Hepatocyte (in vitro differentiated cells): ENCODE measurements at regions not wholly inside any gene's neighbourhood (a gene's known extent, or its start where the extent isn't known, plus 50 kb on each side); places are given as distances from the start of the nearest gene placed in this dataset.

Source experiments
- DNase-seq: peaks from one replicate; pipeline ENCODE4 v3.0.0-alpha.2; 2016; ENCODE audit warnings: low spot score
- H2AFZ ChIP-seq: fragments of 200-600 bp; sonication (generic); 2 replicates; pipeline ENCODE4 v1.6.0; 2016; ENCODE audit warnings: antibody characterized with exemption, mild to moderate bottlenecking
- H3K27ac ChIP-seq: fragments of 200-600 bp; sonication (generic); 2 replicates; pipeline ENCODE4 v1.5.1; 2016; ENCODE audit warnings: mild to moderate bottlenecking
- H3K27me3 ChIP-seq: fragments of 200-600 bp; sonication (generic); 2 replicates; pipeline ENCODE4 v1.6.1; 2016
- H3K36me3 ChIP-seq: fragments of 200-600 bp; sonication (generic); replicated peaks from 2 replicates; pipeline ENCODE4 v1.5.1; 2016; ENCODE audit warnings: low read depth; ENCODE audit not compliant: insufficient read depth
- H3K4me1 ChIP-seq: fragments of 200-600 bp; sonication (generic); 2 replicates; pipeline ENCODE4 v1.5.1; 2016; ENCODE audit warnings: mild to moderate bottlenecking, moderate library complexity; ENCODE audit not compliant: insufficient read depth
- H3K4me2 ChIP-seq: fragments of 200-600 bp; sonication (generic); 2 replicates; pipeline ENCODE4 v1.6.0; 2016
- H3K4me3 ChIP-seq: fragments of 200-600 bp; sonication (generic); 2 replicates; pipeline ENCODE4 v1.5.1; 2016; ENCODE audit warnings: mild to moderate bottlenecking
- H3K79me2 ChIP-seq: fragments of 200-600 bp; sonication (generic); 2 replicates; pipeline ENCODE4 v1.6.0; 2017; ENCODE audit warnings: mild to moderate bottlenecking
- H3K9me2 ChIP-seq: fragments of 200-600 bp; sonication (generic); replicated peaks from 2 replicates; pipeline ENCODE4 v1.6.0; 2017; ENCODE audit warnings: mild to moderate bottlenecking; ENCODE audit not compliant: insufficient read depth
- H3K9me3 ChIP-seq: fragments of 200-600 bp; sonication (generic); 2 replicates; pipeline ENCODE4 v1.5.1; 2016; ENCODE audit warnings: low read depth, mild to moderate bottlenecking
- H4K20me1 ChIP-seq: fragments of 200-600 bp; sonication (generic); 2 replicates; pipeline ENCODE4 v1.6.0; 2016; ENCODE audit warnings: mild to moderate bottlenecking; ENCODE audit not compliant: insufficient read depth, poor library complexity, severe bottlenecking
- EZH2 ChIP-seq: fragments of 200-600 bp; sonication (generic); IDR thresholded peaks from 2 replicates; pipeline ENCODE4 v1.6.1; 2016; ENCODE audit warnings: antibody characterized with exemption, mild to moderate bottlenecking, borderline replicate concordance
- EZH2phosphoT487 ChIP-seq: fragments of 200-600 bp; sonication (generic); IDR thresholded peaks from one replicate; pipeline ENCODE4 v1.6.1; 2018; ENCODE audit warnings: antibody characterized with exemption, mild to moderate bottlenecking, low read depth, moderate library complexity; ENCODE audit not compliant: unreplicated experiment, severe bottlenecking
- WGBS: methylation state at CpG from one replicate; pipeline ENCODE4 v1.1.6; 2016; ENCODE audit warnings: low lambda C conversion rate; ENCODE audit errors: missing lambda C conversion rate; 5-methylcytosine and 5-hydroxymethylcytosine counted together
- TF ChIP-seq, protein P1 (sequence below): fragments of 200-600 bp; sonication (generic); IDR thresholded peaks from 2 replicates; pipeline ENCODE4 v1.5.1; 2016; ENCODE audit warnings: antibody characterized with exemption, mild to moderate bottlenecking; ENCODE audit not compliant: poor library complexity

DNA sequence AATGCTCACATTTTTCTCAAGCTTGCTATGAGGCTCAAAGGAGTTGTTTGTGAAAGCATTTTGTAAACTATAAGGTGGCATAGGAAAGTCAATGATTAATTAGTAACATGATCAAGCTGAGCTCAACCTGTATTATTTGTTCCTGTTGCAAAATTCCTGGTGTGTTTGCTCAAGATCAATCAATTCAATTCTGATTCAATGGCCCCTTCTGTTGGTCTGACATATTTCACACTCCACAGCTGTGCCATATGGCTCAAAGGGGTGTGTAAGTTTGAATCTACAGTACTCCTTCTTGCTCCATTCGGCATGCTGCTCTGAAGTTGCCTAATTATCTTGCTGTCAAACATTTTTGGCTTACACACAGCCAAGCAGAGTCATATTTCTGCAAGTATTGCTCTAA lies 341.6 kb upstream of the LRP1B start:
- no peak overlapping the region for H3K4me3 ChIP-seq
- no peak for DNase-seq
- H2AFZ ChIP-seq = no peak overlapping the region
- H3K4me2 ChIP-seq = no peak overlapping the region
- no peaks in the 10 kb centered on the region for H3K36me3 ChIP-seq
- TF ChIP-seq EZH2phosphoT487 (no peak), EZH2 (no peak)
- TF ChIP-seq, protein P1, sequence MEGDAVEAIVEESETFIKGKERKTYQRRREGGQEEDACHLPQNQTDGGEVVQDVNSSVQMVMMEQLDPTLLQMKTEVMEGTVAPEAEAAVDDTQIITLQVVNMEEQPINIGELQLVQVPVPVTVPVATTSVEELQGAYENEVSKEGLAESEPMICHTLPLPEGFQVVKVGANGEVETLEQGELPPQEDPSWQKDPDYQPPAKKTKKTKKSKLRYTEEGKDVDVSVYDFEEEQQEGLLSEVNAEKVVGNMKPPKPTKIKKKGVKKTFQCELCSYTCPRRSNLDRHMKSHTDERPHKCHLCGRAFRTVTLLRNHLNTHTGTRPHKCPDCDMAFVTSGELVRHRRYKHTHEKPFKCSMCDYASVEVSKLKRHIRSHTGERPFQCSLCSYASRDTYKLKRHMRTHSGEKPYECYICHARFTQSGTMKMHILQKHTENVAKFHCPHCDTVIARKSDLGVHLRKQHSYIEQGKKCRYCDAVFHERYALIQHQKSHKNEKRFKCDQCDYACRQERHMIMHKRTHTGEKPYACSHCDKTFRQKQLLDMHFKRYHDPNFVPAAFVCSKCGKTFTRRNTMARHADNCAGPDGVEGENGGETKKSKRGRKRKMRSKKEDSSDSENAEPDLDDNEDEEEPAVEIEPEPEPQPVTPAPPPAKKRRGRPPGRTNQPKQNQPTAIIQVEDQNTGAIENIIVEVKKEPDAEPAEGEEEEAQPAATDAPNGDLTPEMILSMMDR = no peak
- no peak overlapping the region for H3K27ac ChIP-seq
- no peaks in the 10 kb centered on the region for H3K9me3 ChIP-seq
- no peaks in the 10 kb centered on the region for H3K9me2 ChIP-seq
- no peaks in the 10 kb centered on the region for H3K4me1 ChIP-seq
- no peaks in the 10 kb centered on the region for H3K79me2 ChIP-seq
- H4K20me1 ChIP-seq = no peaks in the 10 kb centered on the region
- no peaks in the 10 kb centered on the region for H3K27me3 ChIP-seq
- WGBS = 50% methylated on average over 1 of the region's 1 CpG

DNA sequence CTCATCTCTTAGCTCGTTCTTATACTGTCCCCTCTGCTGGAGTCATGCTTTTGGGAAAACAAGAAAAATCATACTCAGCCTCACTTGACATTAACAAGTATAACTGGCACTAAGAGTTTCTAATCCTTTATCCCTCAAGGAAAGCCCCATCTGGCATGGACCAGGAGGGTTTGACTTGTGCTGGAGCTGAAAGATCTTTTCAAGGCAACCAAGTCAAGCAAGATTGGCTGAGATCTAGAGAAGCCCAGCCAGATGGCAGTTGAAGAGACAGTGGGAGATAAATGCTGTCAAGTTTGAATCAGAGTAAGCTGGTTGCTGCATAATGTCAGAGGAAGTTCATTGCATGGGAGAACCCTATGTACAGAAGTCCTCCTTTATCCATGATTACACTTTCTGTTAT lies 336.5 kb upstream of the LRP1B start:
- TF ChIP-seq EZH2phosphoT487 (no peak), EZH2 (no peak)
- TF ChIP-seq, protein P1 = no peak
- Histone ChIP-seq H3K4me2 (no peak overlapping the region), H3K4me1 (no peaks in the 10 kb centered on the region), H3K79me2 (no peaks in the 10 kb centered on the region), H3K9me2 (no peaks in the 10 kb centered on the region), H3K27me3 (no peaks in the 10 kb centered on the region), H2AFZ (no peak overlapping the region), H3K9me3 (no peaks in the 10 kb centered on the region), H3K36me3 (no peaks in the 10 kb centered on the region), H3K27ac (no peak overlapping the region), H4K20me1 (no peaks in the 10 kb centered on the region), H3K4me3 (no peak overlapping the region)
- WGBS = 83% methylated on average over 1 of the region's 1 CpG
- no peak for DNase-seq

- no peak for TF ChIP-seq EZH2phosphoT487
- TF ChIP-seq EZH2 = no peak
- TF ChIP-seq, protein P1 = no peak
- no peaks in the 10 kb centered on the region for H3K9me3 ChIP-seq
- no peaks in the 10 kb centered on the region for H3K79me2 ChIP-seq
- no peak for DNase-seq
- H4K20me1 ChIP-seq = no peaks in the 10 kb centered on the region
- H3K4me3 ChIP-seq = no peak overlapping the region
- H3K4me1 ChIP-seq = no peaks in the 10 kb centered on the region
- no peaks in the 10 kb centered on the region for H3K36me3 ChIP-seq
- H2AFZ ChIP-seq = no peak overlapping the region
- no peak overlapping the region for H3K27ac ChIP-seq
- H3K9me2 ChIP-seq = no peaks in the 10 kb centered on the region
- H3K4me2 ChIP-seq = no peak overlapping the region
- WGBS = 82% methylated on average over 3 of the region's 3 CpGs
- no peaks in the 10 kb centered on the region for H3K27me3 ChIP-seq
Measured at GRCh38 chr2:142463047-142463446, 332.2 kb upstream of the LRP1B start.

GRCh38 chr2:142462306-142462705 lies 331.5 kb upstream of the LRP1B start:
- H3K9me3 ChIP-seq = no peaks in the 10 kb centered on the region
- 82% methylated on average over 1 of the region's 1 CpG for WGBS
- TF ChIP-seq EZH2 (no peak), EZH2phosphoT487 (no peak)
- TF ChIP-seq, protein P1 = no peak
- no peaks in the 10 kb centered on the region for H3K27me3 ChIP-seq
- no peak for DNase-seq
- H4K20me1 ChIP-seq = no peaks in the 10 kb centered on the region
- no peak overlapping the region for H2AFZ ChIP-seq
- H3K27ac ChIP-seq = no peak overlapping the region
- H3K9me2 ChIP-seq = no peaks in the 10 kb centered on the region
- no peak overlapping the region for H3K4me3 ChIP-seq
- no peaks in the 10 kb centered on the region for H3K4me1 ChIP-seq
- H3K79me2 ChIP-seq = no peaks in the 10 kb centered on the region
- H3K36me3 ChIP-seq = no peaks in the 10 kb centered on the region
- H3K4me2 ChIP-seq = no peak overlapping the region
